GM19023 (cell line): ENCODE measurements at regions not wholly inside any gene's neighbourhood (a gene's known extent, or its start where the extent isn't known, plus 50 kb on each side); places are given as distances from the start of the nearest gene placed in this dataset.

Experiments used
- ATAC-seq: cut with Tn5 transposase; IDR thresholded peaks from one replicate; pipeline ENCODE4 v1.9.1; 2021; ENCODE audit warnings: mild to moderate bottlenecking, moderate library complexity; ENCODE audit not compliant: unreplicated experiment

DNA sequence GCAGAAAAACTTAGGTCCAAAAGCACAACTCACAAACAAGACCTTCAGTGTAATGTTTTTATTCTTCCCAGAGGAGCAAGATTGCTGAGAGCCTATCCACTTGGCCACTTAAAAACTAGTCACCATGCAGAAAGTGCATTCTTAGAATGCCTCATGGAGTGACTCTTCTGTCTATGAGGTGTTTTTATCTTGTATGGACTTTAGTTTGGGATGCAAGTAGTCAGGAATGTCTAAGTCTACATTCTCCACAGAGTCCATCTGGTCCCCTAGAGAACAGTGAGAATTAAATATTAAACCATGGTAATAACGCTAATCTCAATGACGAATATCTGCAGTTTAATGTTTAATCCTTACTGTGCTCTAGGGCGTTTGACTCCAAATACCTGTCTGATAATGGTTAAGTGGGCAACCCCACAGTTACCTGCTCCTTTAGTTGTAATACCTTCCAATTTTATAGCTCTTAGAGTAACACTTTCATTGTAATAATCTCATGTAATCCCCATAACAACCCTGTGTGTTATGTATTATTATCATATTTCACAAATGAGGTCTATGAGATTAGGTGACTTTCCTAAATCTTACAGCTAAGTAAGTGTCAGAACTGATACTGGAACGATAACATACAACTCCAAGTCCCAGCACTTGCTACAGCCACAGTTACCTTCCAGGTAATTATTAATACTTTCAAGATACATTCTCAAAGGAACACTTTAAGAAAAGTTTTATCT lies 235.6 kb upstream of the JADE1 start:
- ATAC-seq = no peak

DNA sequence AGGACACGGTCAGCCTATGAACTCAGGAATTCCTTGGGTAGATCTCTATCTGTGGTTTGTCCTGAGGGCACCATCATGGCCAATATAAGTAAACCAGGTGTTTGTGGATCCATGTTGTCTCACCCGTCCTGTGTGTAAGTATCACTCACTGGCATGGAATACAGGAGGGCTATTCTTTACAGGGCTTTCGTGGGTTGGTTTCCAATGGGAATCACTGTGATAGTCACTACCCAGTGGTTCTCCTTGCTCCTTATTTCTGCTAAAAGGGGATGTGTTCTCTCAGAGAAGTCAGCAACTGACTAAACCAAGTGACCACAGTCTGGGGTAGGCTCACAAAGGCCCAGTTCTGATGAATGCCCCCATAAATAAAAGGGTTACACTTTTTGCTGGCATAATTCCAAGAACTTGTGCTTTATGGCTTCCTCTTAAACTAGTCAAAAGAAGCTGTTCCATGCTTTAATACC lies 236.7 kb upstream of the JADE1 start:
- no peak for ATAC-seq

DNA sequence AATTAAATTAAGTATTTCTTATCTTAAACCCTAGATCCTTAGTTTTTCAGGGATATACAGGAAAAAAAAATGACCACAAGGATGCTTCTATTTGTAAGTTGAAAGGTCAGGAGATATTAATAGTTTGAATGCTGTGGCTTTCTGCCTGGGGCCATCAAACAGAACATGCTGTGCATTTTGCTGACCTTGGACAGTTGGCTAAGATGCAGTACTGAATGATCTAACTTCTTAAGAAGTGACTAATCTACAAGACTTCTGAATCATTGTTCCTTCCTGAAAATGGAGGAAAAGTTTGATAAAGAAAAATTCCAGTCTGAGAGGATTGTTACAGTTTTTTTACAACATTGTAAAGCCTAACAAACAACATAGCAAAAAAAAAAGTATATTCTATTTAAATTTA lies 237.8 kb upstream of the JADE1 start:
- ATAC-seq = no peak

DNA sequence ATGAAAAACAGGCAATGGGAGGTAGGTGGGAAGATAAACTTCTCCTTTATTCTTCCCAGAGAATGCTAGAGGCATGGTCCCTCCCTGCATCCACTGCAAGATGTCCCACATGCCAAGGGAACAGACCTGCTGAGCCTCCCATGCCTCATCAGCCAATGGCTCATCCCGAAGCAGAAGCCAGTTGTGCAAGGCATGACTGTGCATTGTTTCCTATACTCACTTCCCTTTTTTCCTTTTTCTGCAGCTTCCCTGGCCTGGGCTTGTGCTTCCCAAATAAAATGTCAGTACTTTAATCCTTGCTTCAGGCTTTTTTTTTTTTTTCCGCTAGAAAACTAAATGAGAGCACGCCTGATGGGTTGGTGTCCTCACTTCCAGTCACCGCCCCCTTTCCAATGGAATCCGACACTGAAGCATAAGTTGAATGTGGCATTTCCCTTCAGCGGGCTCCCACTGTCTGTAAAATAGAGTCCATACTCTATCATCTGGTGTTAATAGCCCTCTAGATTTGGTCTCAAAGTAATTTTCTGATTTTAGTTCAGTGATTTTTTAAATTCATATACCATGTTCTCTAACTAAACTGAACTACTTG lies 239.0 kb upstream of the JADE1 start:
- no peak for ATAC-seq

DNA sequence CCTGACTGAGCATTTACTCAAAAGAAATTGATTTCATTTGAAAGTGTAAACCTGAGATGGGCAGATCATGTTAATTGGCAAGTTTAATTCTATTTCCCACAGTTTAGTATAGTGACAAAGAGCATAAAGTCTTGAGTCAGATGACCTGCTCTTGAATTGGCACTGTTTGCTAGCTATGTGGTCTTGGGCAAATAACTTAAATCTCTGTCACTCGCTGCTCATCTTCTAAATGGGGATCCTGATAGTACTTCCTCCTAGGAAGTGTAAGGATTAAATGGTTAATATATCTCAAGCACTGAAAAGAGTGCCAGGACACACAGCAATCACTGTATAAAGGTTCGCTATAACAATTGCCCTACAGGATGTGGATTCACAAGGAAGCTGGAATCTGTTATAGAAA lies 242.8 kb upstream of the JADE1 start:
- ATAC-seq = no peak

- no peak for ATAC-seq
These were observed 243.8 kb upstream of the JADE1 start for GRCh38 chr4:128565565-128566186.

GRCh38 chr4:128565054-128565453 lies 244.4 kb upstream of the JADE1 start:
- no peak for ATAC-seq

DNA sequence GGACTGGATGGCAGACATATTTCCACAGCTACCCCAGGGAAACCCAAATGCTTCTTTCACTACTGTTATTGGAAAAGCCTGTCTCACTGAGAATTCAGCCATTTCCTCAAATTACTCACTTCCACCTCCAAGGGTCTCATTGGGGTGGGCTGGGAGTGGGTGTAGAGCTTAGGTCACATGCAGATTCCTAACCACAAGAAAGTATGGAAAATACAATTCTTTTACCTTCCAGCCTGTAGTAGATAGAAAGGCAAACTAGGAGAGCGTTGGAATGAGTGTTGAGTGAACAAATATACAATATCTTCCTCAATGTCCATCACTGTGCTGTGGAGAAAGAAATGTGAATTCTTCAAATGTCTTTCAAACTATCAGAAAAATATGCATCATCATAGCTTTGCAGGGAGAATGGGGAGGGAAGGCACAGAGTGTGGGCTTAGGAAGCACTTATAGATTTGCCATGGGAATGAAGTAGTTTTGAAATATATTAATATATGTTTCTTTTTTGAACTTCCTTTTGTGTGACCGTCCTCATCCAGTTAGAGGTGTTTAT lies 245.3 kb upstream of the JADE1 start:
- no peak for ATAC-seq

DNA sequence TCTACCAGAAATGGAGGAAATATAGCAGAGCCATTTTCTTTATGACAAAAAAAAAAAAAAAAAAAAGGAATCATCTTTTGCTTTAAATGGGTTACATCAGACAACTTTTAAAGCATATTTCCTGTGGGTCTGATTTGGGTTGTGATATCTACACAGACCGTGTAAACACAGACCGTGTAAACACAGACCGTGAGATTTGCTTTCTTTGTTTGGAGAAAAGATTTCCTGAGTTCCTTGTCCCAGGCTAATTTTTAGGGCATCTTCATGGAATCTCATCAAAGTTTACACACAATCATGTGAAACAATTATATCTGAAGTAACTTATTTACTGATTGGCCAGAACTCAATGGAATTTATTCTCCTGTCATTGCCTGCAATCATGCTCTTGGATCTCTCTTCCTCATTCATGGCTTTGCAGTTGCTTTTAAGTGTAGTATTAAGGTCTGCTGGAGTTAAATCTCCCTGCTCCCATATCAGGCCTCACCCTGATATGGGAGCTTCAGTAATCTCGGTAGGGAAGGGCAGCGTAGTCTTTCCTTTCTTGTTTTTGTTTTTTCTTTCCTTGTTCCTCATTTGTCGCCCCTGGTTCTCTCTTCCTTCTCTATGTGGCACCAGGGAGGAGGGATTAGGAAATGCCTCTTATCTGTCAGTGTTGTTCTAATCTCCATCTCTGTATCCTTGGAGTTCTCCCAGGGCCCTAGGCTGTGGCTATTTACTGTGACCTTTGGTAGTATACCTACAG lies 248.6 kb upstream of the JADE1 start:
- no peak for ATAC-seq

- ATAC-seq = no peak
These were observed 250.4 kb upstream of the JADE1 start for GRCh38 chr4:128558896-128559679.

GRCh38 chr4:128556756-128557155 lies 252.7 kb upstream of the JADE1 start:
- ATAC-seq = no peak

DNA sequence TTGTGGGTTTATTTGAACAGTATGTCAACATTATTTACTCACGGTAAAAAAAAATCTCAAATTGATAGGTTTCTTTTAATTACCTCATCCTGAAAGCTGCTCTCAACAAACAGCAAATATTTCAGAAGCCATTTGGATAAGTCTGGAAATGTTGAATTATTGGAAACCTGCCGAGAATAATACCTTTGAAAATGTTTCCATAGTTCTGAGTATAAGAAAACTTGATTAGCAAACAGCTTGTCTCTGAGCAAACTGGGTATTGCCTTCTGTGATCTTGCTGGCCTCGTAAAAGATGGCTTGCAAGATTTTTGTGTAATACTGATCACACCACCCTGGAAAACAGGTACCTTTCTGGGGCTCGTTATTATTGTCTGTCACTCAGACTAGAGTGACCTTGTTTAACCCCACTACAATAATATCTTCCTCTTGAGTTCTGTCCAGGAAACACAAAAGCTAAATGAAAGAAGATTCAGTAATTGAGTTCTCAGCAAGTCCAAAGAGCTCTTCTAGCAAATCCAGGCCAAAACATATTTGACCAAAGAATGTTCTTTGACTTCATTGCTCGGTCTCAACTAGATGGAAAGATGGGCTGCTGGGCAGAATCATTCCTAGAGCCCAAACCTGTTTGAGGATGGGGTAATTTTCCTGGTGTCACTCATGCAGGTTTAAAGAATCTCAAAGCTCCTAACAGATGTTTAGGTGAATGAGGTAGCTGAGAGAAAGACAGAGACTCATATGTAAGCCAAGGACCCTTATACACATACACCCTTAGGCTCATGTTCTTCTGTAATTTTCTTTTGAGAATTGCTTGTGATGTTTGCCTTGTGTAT lies 255.6 kb upstream of the JADE1 start:
- ATAC-seq = no peak

DNA sequence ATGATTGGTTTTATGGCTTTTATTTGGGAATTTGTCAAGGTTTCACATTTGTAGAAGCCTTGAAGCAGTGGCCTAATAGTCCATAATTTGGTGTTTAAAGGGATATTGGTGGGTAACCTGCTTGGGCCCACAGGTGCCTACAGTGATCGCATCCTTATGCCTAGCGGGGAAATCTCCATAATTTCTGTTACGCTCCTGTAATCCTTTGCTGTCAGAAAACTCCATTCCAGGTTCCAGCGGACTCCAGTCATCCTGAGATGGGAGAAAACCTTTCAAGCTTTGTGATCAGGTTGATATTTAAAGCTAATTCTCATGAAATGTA lies 257.0 kb upstream of the JADE1 start:
- no peak for ATAC-seq

- ATAC-seq = no peak
These were observed 258.2 kb upstream of the JADE1 start for GRCh38 chr4:128551280-128551679.

DNA sequence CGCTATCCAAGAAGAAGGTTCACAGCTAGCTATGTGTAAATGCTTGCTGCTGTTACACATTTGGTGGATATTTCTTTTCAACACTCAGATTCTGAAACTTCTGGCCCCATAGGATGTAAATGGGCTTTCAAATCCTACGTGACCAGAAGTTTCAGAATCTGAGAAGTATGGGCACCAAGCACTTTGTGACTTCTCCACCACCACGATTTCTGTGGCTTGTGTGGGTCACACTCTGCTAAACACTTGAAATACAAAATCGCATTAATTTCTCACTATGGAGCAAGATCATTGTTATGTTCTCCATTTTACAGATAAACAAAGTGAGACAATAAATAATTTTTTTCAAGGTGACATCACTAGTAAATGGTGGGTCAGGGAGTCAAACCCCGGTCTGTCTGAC lies 259.4 kb upstream of the JADE1 start:
- no peak for ATAC-seq

- no peak for ATAC-seq
These were observed 259.9 kb upstream of the JADE1 start for GRCh38 chr4:128549636-128550035.

DNA sequence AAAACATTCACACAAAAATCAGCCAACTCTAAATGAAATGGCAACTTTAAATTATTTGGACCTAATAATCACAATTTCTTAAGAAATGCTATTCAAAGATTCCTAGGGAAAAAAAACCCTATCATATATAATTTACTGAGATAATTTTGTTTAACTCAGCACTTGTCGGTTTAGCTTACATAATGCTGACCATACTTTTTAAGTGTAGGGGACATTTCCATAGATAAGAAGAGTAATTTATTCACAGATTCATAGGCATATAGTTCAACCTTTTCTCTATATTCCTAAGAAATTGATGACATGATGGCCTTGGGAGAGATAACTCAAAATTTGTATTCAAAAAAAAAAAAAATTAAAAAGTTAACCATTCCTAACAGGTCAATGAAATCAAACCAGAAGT lies 260.8 kb upstream of the PGRMC2 start:
- no peak for ATAC-seq

GRCh38 chr4:128544272-128544671 lies 256.7 kb upstream of the PGRMC2 start:
- ATAC-seq = no peak

DNA sequence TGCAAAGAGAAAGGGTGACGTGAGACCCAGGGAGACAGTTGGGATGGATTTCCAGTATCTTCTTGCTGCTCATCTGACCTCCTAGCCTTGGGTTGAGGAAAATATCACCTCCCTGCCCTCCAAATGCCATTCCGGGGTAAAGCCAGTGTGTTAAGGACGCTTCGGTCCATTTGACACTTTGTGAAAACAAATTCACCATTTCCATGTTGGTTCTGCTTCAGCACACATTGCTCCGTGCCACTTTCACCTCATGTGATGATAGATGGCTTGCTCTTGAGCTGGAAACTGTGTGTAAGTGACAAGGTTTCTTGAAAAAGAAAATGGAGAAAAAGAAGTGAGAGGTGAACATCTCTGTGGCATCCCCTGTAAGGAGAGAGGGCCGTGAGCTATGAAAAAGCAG lies 256.1 kb upstream of the PGRMC2 start:
- ATAC-seq = no peak

DNA sequence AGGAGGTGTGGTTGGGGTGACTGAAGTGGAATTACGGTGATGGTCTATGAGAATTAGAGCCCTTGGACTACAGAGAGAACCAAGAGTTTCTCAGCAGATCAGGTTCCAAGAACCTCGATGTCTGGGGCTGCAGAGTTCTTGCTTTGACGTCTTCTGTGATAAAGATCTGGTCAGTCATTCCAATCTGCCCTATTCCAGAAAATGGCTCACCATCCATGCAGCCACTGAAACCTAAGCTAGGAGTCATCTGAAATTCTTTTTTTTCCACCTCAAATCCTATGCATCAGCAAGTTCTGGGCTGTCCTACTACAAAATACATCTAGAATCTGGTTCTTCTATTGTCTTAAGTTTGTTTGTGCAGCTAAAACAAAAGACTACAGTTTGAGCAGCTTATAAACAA lies 254.4 kb upstream of the PGRMC2 start:
- no peak for ATAC-seq
